Endometrium (tissue), 2 donors: ENCODE measurements at regions not wholly inside any gene's neighbourhood (a gene's known extent, or its start where the extent isn't known, plus 50 kb on each side); places are given as distances from the start of the nearest gene placed in this dataset.

Source experiments
- FAIRE-seq: peaks from 2 replicates; lab custom pipeline; 2012; peaks lifted over from hg19 to GRCh38; lab: Jason Lieb, UNC
- donor health status: control.
- donor health status: control.

- no peak for FAIRE-seq
These were observed 78.3 kb upstream of the MBOAT2 start for GRCh38 chr2:9081750-9082149.

GRCh38 chr2:9078405-9078804 lies 74.9 kb upstream of the MBOAT2 start:
- FAIRE-seq: no peak

- no peak for FAIRE-seq
These were observed 74.2 kb upstream of the MBOAT2 start for GRCh38 chr2:9077691-9078090.

- FAIRE-seq: no peak
These were observed 73.3 kb upstream of the MBOAT2 start for GRCh38 chr2:9076755-9077154.

GRCh38 chr2:9076210-9076609 lies 72.7 kb upstream of the MBOAT2 start:
- no peak for FAIRE-seq

GRCh38 chr2:9074930-9075329 lies 71.4 kb upstream of the MBOAT2 start:
- no peak for FAIRE-seq

- no peak for FAIRE-seq
These were observed 68.2 kb upstream of the MBOAT2 start for GRCh38 chr2:9071584-9072124.

GRCh38 chr2:9071032-9071431 lies 67.5 kb upstream of the MBOAT2 start:
- no peak for FAIRE-seq

GRCh38 chr2:9069543-9069942 lies 66.1 kb upstream of the MBOAT2 start:
- no peak for FAIRE-seq

- no peak for FAIRE-seq
These were observed 62.4 kb upstream of the MBOAT2 start for GRCh38 chr2:9065901-9066300.

- no peak for FAIRE-seq
These were observed 59.6 kb upstream of the MBOAT2 start for GRCh38 chr2:9063023-9063606.

- no peak for FAIRE-seq
These were observed 57.3 kb upstream of the MBOAT2 start for GRCh38 chr2:9060819-9061218.

GRCh38 chr2:9057939-9058761 lies 54.7 kb upstream of the MBOAT2 start:
- FAIRE-seq: no peak

GRCh38 chr2:9055471-9055870 lies 52.0 kb upstream of the MBOAT2 start:
- FAIRE-seq: no peak

- no peak for FAIRE-seq
These were observed 50.0 kb upstream of the MBOAT2 start for GRCh38 chr2:9053534-9053931.
